T-cell (primary cell): ENCODE measurements at regions not wholly inside any gene's neighbourhood (a gene's known extent, or its start where the extent isn't known, plus 50 kb on each side); places are given as distances from the start of the nearest gene placed in this dataset.

Experiments used
- ATAC-seq, 4 experiments: fragments of 200-7000 bp in 3 of 4; fragments of 150-1000 bp in 1 of 4; cut with Tn5 transposase; replicated peaks in 1 of 4; 1 replicate in 3 of 4; 2 replicates in 1 of 4; pipeline ENCODE4 v1.10.0; 2021; ENCODE audit warnings: moderate library complexity in 3 of 4, mild to moderate bottlenecking in 2 of 4, moderate number of reproducible peaks in 1 of 4
- CTCF ChIA-PET, 2 donors: fragments of 300-600 bp; sonication (Branson Sonifier 250); formaldehyde crosslinking; loops; one replicate each; lab custom pipeline; 2022; ENCODE audit warnings: antibody characterized with exemption in 2 of 2; lab: Charles Lee
- POLR2A ChIA-PET, 2 donors: fragments of 300-600 bp; sonication (Branson Sonifier 250); formaldehyde crosslinking; loops; one replicate each; lab custom pipeline; 2022; ENCODE audit warnings: antibody characterized with exemption in 2 of 2; lab: Charles Lee
- DNase-seq, 35 experiments: peaks; one replicate each; pipeline versions ENCODE4 v3.0.0 to v3.0.0-alpha.2; 2013 to 2023
- H3K27ac ChIP-seq: one replicate; pipeline ENCODE4 v1.5.1; 2013; ENCODE audit warnings: low read length
- H3K27me3 ChIP-seq, 2 experiments: replicated peaks in 1 of 2; 1 replicate in 1 of 2; 2 replicates in 1 of 2; pipeline versions ENCODE4 v1.6.1 to v1.7.0; 2013; ENCODE audit warnings: low read length in 1 of 2, mixed read lengths in 1 of 2; ENCODE audit not compliant: control insufficient read depth in 2 of 2, insufficient read depth in 2 of 2; ENCODE audit errors: extremely low read depth in 1 of 2
- H3K36me3 ChIP-seq, 2 donors: 1 replicate in 1 of 2; 2 replicates in 1 of 2; pipeline versions ENCODE4 v1.6.1 to v1.7.0; 2013; ENCODE audit warnings: low read length in 1 of 2; ENCODE audit not compliant: control insufficient read depth in 2 of 2, insufficient read depth in 1 of 2; ENCODE audit errors: extremely low read depth in 1 of 2
- H3K4me1 ChIP-seq, 2 experiments: 1 replicate in 1 of 2; 2 replicates in 1 of 2; pipeline versions ENCODE4 v1.6.1 to v1.7.0; 2013; ENCODE audit warnings: low read length in 2 of 2, mixed read lengths in 1 of 2; ENCODE audit not compliant: insufficient read depth in 2 of 2, control insufficient read depth in 1 of 2; ENCODE audit errors: extremely low read depth in 1 of 2
- H3K4me3 ChIP-seq, 2 donors: 1 replicate in 1 of 2; 2 replicates in 1 of 2; pipeline versions ENCODE4 v1.5.1 to v1.7.0; 2013; ENCODE audit warnings: mild to moderate bottlenecking in 2 of 2, low read length in 1 of 2, moderate library complexity in 1 of 2; ENCODE audit not compliant: control insufficient read depth in 1 of 2; ENCODE audit errors: extremely low read depth in 1 of 2
- H3K9me3 ChIP-seq: 2 replicates; pipeline ENCODE4 v1.7.0; 2013
- H3K27ac Mint-ChIP-seq, 2 donors: one replicate each; pipeline ENCODE4 v1.8.0; 2020 to 2021; ENCODE audit warnings: mild to moderate bottlenecking in 2 of 2, mixed read lengths in 2 of 2
- H3K27me3 Mint-ChIP-seq, 2 donors: one replicate each; pipeline ENCODE4 v1.8.0; 2021 to 2022; ENCODE audit warnings: mixed read lengths in 2 of 2
- H3K36me3 Mint-ChIP-seq: one replicate; pipeline ENCODE4 v1.8.0; 2021; ENCODE audit warnings: mixed read lengths
- H3K4me1 Mint-ChIP-seq, 3 donors: one replicate each; pipeline ENCODE4 v1.8.0; 2020 to 2022; ENCODE audit warnings: mixed read lengths in 3 of 3, mild to moderate bottlenecking in 1 of 3
- H3K4me3 Mint-ChIP-seq, 3 donors: one replicate each; pipeline ENCODE4 v1.8.0; 2020 to 2022; ENCODE audit warnings: mild to moderate bottlenecking in 3 of 3, mixed read lengths in 3 of 3, moderate library complexity in 3 of 3
- H3K9me3 Mint-ChIP-seq, 3 donors: one replicate each; pipeline ENCODE4 v1.8.0; 2020 to 2022; ENCODE audit warnings: mixed read lengths in 3 of 3
- WGBS: methylation state at CpG from one replicate; pipeline ENCODE4 v1.1.5; 2013; ENCODE audit warnings: missing lambda C conversion rate; ENCODE audit not compliant: insufficient coverage; 5-methylcytosine and 5-hydroxymethylcytosine counted together

GRCh38 chr9:96167011-96167410 lies 135.0 kb downstream of the HSD17B3 start:
- Mint-ChIP-seq H3K27ac (no peak overlapping the region), H3K36me3 (no peaks in the 10 kb centered on the region), H3K4me1 (no peaks in the 10 kb centered on the region), H3K4me3 (no peak overlapping the region), H3K27me3 (peaks cover 18 to 26% of the 10 kb centered on the region in 2 donors), H3K9me3 (no peaks in the 10 kb centered on the region)
- no peaks in the 10 kb centered on the region for H3K36me3 ChIP-seq
- CTCF ChIA-PET = no interaction called here
- no peaks in the 10 kb centered on the region for H3K4me1 ChIP-seq
- H3K4me3 ChIP-seq = no peak overlapping the region
- no peak for DNase-seq
- no peak overlapping the region for H3K27ac ChIP-seq
- POLR2A ChIA-PET = no interaction called here
- 93% methylated on average over 6 of the region's 15 CpGs for WGBS
- ATAC-seq = no peak
- H3K27me3 ChIP-seq = peaks cover 0 to 21% of the 10 kb centered on the region in 2 experiments
- no peaks in the 10 kb centered on the region for H3K9me3 ChIP-seq

GRCh38 chr9:96164268-96164683 lies 137.7 kb downstream of the HSD17B3 start:
- ChIA-PET POLR2A (no interaction called here), CTCF (interaction anchor here in 1 of 2 donors (0.6 kb wide), 1 partner anchor 959 kb away, joined by 3 read pairs; no protein-coding TSS in a partner anchor)
- no peak for DNase-seq
- H3K4me1 ChIP-seq = peaks cover 0 to 3% of the 10 kb centered on the region in 2 experiments
- peaks cover 7 to 12% of the 10 kb centered on the region in 2 donors for H3K27me3 Mint-ChIP-seq
- WGBS = 83% methylated on average over 11 of the region's 11 CpGs
- H3K9me3 ChIP-seq = no peaks in the 10 kb centered on the region
- peaks cover 1 to 2% (median 2%) of the 10 kb centered on the region in 3 donors for H3K4me1 Mint-ChIP-seq
- peaks cover 2 to 19% of the 10 kb centered on the region in 2 experiments for H3K27me3 ChIP-seq
- H3K36me3 ChIP-seq = no peaks in the 10 kb centered on the region
- H3K4me3 ChIP-seq = no peak overlapping the region
- no peak overlapping the region for H3K27ac ChIP-seq
- no peak overlapping the region for H3K27ac Mint-ChIP-seq
- no peak for ATAC-seq
- H3K9me3 Mint-ChIP-seq = no peaks in the 10 kb centered on the region
- no peak overlapping the region for H3K4me3 Mint-ChIP-seq
- H3K36me3 Mint-ChIP-seq = no peaks in the 10 kb centered on the region

- Histone ChIP-seq H3K9me3 (no peaks in the 10 kb centered on the region), H3K4me1 (peaks cover 1 to 3% of the 10 kb centered on the region in 2 experiments), H3K27ac (no peak overlapping the region), H3K36me3 (no peaks in the 10 kb centered on the region), H3K27me3 (peaks cover 2 to 13% of the 10 kb centered on the region in 2 experiments), H3K4me3 (no peak overlapping the region)
- WGBS = 95% methylated on average over 8 of the region's 14 CpGs
- CTCF ChIA-PET = interaction anchor here in 1 of 2 donors (0.7 kb wide), 1 partner anchor 68 kb away, joined by 3 read pairs; no protein-coding TSS in a partner anchor
- Mint-ChIP-seq H3K27ac (no peak overlapping the region), H3K27me3 (peaks cover 7% of the 10 kb centered on the region in 2 donors), H3K4me3 (no peak overlapping the region), H3K4me1 (peaks cover 7 to 8% (median 7%) of the 10 kb centered on the region in 3 donors), H3K9me3 (no peaks in the 10 kb centered on the region), H3K36me3 (no peaks in the 10 kb centered on the region)
- DNase-seq = no peak
- no peak for ATAC-seq
- POLR2A ChIA-PET = no interaction called here
These were observed 138.3 kb downstream of the HSD17B3 start for GRCh38 chr9:96163712-96164111.

- H3K4me1 ChIP-seq = peaks cover 3% of the 10 kb centered on the region in 2 experiments
- Mint-ChIP-seq H3K4me3 (no peak overlapping the region), H3K36me3 (no peaks in the 10 kb centered on the region), H3K9me3 (no peaks in the 10 kb centered on the region), H3K27ac (no peak overlapping the region), H3K4me1 (peaks cover 9 to 12% (median 11%) of the 10 kb centered on the region in 3 donors), H3K27me3 (peaks cover 2 to 7% of the 10 kb centered on the region in 2 donors)
- ATAC-seq (no peak), DNase-seq (no peak)
- 72% methylated on average over 2 of the region's 7 CpGs for WGBS
- POLR2A ChIA-PET = no interaction called here
- no peaks in the 10 kb centered on the region for H3K36me3 ChIP-seq
- CTCF ChIA-PET = interaction anchor here in 1 of 2 donors (0.7 kb wide), 1 partner anchor 69 kb away, joined by 3 read pairs; no protein-coding TSS in a partner anchor
- no peaks in the 10 kb centered on the region for H3K9me3 ChIP-seq
- H3K27ac ChIP-seq = no peak overlapping the region
- no peak overlapping the region for H3K4me3 ChIP-seq
- H3K27me3 ChIP-seq = peaks cover 2 to 11% of the 10 kb centered on the region in 2 experiments
These were observed 138.8 kb downstream of the HSD17B3 start for GRCh38 chr9:96163161-96163560.

GRCh38 chr9:96161819-96162218 lies 140.2 kb downstream of the HSD17B3 start:
- Mint-ChIP-seq H3K4me1 (peaks cover 12 to 20% (median 17%) of the 10 kb centered on the region in 3 donors), H3K27me3 (peaks cover 5 to 9% of the 10 kb centered on the region in 2 donors), H3K9me3 (no peaks in the 10 kb centered on the region), H3K4me3 (no peak overlapping the region), H3K27ac (no peak overlapping the region), H3K36me3 (no peaks in the 10 kb centered on the region)
- ChIA-PET POLR2A (no interaction called here), CTCF (no interaction called here)
- ATAC-seq (no peak), DNase-seq (no peak)
- no peak overlapping the region for H3K4me3 ChIP-seq
- WGBS = 62% methylated on average over 6 of the region's 7 CpGs
- H3K4me1 ChIP-seq = peaks cover 4 to 5% of the 10 kb centered on the region in 2 experiments
- no peak overlapping the region for H3K27ac ChIP-seq
- H3K36me3 ChIP-seq = no peaks in the 10 kb centered on the region
- H3K9me3 ChIP-seq = no peaks in the 10 kb centered on the region
- peaks cover 2 to 9% of the 10 kb centered on the region in 2 experiments for H3K27me3 ChIP-seq

- no peaks in the 10 kb centered on the region for H3K36me3 Mint-ChIP-seq
- peaks cover 12 to 20% (median 17%) of the 10 kb centered on the region in 3 donors for H3K4me1 Mint-ChIP-seq
- Histone ChIP-seq H3K36me3 (no peaks in the 10 kb centered on the region), H3K4me1 (peaks cover 4 to 8% of the 10 kb centered on the region in 2 experiments), H3K27me3 (peaks cover 2 to 13% of the 10 kb centered on the region in 2 experiments), H3K4me3 (no peak overlapping the region), H3K27ac (no peak overlapping the region), H3K9me3 (no peaks in the 10 kb centered on the region)
- CTCF ChIA-PET = no interaction called here
- WGBS = 100% methylated on average over 5 of the region's 5 CpGs
- DNase-seq (no peak), ATAC-seq (no peak)
- POLR2A ChIA-PET = interaction anchor here in 1 of 2 donors (0.6 kb wide), 1 partner anchor 112 kb away, joined by 3 read pairs; no protein-coding TSS in a partner anchor
- no peak overlapping the region for H3K27ac Mint-ChIP-seq
- H3K27me3 Mint-ChIP-seq = peaks cover 9 to 10% of the 10 kb centered on the region in 2 donors
- no peak overlapping the region for H3K4me3 Mint-ChIP-seq
- H3K9me3 Mint-ChIP-seq = no peaks in the 10 kb centered on the region
These were observed 141.1 kb downstream of the HSD17B3 start for GRCh38 chr9:96160866-96161265.
